Sigmoid colon (tissue), 6 donors: ENCODE measurements at regions not wholly inside any gene's neighbourhood (a gene's known extent, or its start where the extent isn't known, plus 50 kb on each side); places are given as distances from the start of the nearest gene placed in this dataset.

Experiments
- DNase-seq: peaks from one replicate; pipeline ENCODE4 v3.0.0-alpha.2; 2019
- H3K27ac ChIP-seq, 4 donors: fragments of 200-600 bp; sonication (generic); one replicate each; pipeline ENCODE4 v1.5.1; 2016 to 2019; ENCODE audit warnings: mild to moderate bottlenecking in 1 of 4
- H3K27me3 ChIP-seq, 3 donors: fragments of 200-600 bp; sonication (generic); one replicate each; pipeline ENCODE4 v1.5.1; 2019; ENCODE audit warnings: mild to moderate bottlenecking in 1 of 3
- H3K36me3 ChIP-seq, 4 donors: fragments of 200-600 bp; sonication (generic); one replicate each; pipeline ENCODE4 v1.5.1; 2016 to 2019
- H3K4me1 ChIP-seq, 4 donors: fragments of 200-600 bp; sonication (generic); one replicate each; pipeline ENCODE4 v1.5.1; 2017 to 2019
- H3K4me3 ChIP-seq, 4 donors: fragments of 200-600 bp; sonication (generic); one replicate each; pipeline ENCODE4 v1.5.1; 2017 to 2019; ENCODE audit warnings: mild to moderate bottlenecking in 2 of 4, moderate library complexity in 1 of 4
- H3K9me3 ChIP-seq, 4 donors: fragments of 200-600 bp in 3 of 4; sonication (generic) in 3 of 4; one replicate each; pipeline versions ENCODE4 v1.5.1 to v1.6.1; 2013 to 2019
- EP300 ChIP-seq, 4 donors: sonication (generic); formaldehyde crosslinking; IDR thresholded peaks; one replicate each; pipeline ENCODE4 v1.6.1; 2017; ENCODE audit warnings: antibody characterized with exemption in 4 of 4
- POLR2A ChIP-seq, 2 donors: fragments of 450-650 bp; IDR thresholded peaks; one replicate each; pipeline ENCODE4 v1.6.1; 2016; ENCODE audit warnings: antibody characterized with exemption in 2 of 2, mild to moderate bottlenecking in 2 of 2, moderate library complexity in 2 of 2
- POLR2AphosphoS5 ChIP-seq, 4 donors: sonication (generic); formaldehyde crosslinking; IDR thresholded peaks; one replicate each; pipeline ENCODE4 v1.6.1; 2017; ENCODE audit warnings: antibody characterized with exemption in 4 of 4
- WGBS, 2 donors: extraction: QIAGEN DNeasy Blood & Tissue Kit; methylation state at CpG; one replicate each; pipeline ENCODE4 v1.1.7; 2013; 5-methylcytosine and 5-hydroxymethylcytosine counted together
- intact Hi-C: fragments of 100-400 bp; cut with DNase I; formaldehyde crosslinking; loops from one replicate; pipeline ENCODE4 v1.15.1; 2023
- TF ChIP-seq, protein P1 (sequence below), 4 experiments: fragments of 450-650 bp in 3 of 4; fragments of 200-600 bp in 1 of 4; IDR thresholded peaks; one replicate each; pipeline ENCODE4 v1.5.1; 2016 to 2019; ENCODE audit warnings: antibody characterized with exemption in 4 of 4, mild to moderate bottlenecking in 3 of 4, moderate library complexity in 2 of 4
- donor health status: healthy with polysubstance abuse.
- donor health status: healthy.

- intact Hi-C loops: no loop called here
- Histone ChIP-seq H3K9me3 (no peaks in the 10 kb centered on the region), H3K36me3 (no peaks in the 10 kb centered on the region), H3K4me1 (no peaks in the 10 kb centered on the region), H3K4me3 (no peak overlapping the region), H3K27me3 (no peaks in the 10 kb centered on the region), H3K27ac (no peak overlapping the region)
- TF ChIP-seq POLR2AphosphoS5 (IDR thresholded peaks at IDR 0.05): no peak
- TF ChIP-seq, protein P1, sequence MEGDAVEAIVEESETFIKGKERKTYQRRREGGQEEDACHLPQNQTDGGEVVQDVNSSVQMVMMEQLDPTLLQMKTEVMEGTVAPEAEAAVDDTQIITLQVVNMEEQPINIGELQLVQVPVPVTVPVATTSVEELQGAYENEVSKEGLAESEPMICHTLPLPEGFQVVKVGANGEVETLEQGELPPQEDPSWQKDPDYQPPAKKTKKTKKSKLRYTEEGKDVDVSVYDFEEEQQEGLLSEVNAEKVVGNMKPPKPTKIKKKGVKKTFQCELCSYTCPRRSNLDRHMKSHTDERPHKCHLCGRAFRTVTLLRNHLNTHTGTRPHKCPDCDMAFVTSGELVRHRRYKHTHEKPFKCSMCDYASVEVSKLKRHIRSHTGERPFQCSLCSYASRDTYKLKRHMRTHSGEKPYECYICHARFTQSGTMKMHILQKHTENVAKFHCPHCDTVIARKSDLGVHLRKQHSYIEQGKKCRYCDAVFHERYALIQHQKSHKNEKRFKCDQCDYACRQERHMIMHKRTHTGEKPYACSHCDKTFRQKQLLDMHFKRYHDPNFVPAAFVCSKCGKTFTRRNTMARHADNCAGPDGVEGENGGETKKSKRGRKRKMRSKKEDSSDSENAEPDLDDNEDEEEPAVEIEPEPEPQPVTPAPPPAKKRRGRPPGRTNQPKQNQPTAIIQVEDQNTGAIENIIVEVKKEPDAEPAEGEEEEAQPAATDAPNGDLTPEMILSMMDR (IDR thresholded peaks at IDR 0.05): no peak
- no peak for TF ChIP-seq POLR2A (IDR thresholded peaks at IDR 0.05)
- no peak for TF ChIP-seq EP300 (IDR thresholded peaks at IDR 0.05)
- DNase-seq: no peak
- 83 to 93% methylated on average over 3 of the region's 3 CpGs for WGBS, 2 donors
Measured at GRCh38 chr4:13942977-13943376, 315.5 kb upstream of the BOD1L1 start.

DNA sequence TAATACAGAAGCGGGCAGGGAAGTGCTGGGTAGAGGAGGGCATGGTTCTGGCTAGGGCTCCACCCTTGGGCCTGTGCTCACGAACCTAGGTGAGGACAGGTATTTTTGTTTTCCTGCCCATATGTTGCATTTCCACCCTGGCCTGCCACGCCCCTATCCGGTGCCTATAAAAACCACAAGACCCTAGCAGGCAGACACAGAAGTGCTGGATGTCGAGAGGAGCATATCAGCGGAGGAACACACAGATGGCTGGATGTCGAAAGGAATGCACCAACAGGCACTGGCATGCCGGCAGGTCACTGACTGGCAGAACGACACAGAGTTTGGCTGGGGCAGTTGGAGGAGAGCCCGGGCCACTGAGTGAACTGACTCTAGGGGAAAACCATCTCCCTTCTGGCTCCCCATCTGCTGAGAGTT is 316.6 kb upstream of the BOD1L1 start:
- DNase-seq: no peak
- no peak overlapping the region for H3K27ac ChIP-seq
- H3K4me3 ChIP-seq: no peak overlapping the region
- H3K4me1 ChIP-seq: no peaks in the 10 kb centered on the region
- H3K27me3 ChIP-seq: no peaks in the 10 kb centered on the region
- H3K9me3 ChIP-seq: no peaks in the 10 kb centered on the region
- H3K36me3 ChIP-seq: no peaks in the 10 kb centered on the region
- no peak for TF ChIP-seq POLR2AphosphoS5 (IDR thresholded peaks at IDR 0.05)
- TF ChIP-seq EP300 (IDR thresholded peaks at IDR 0.05): no peak
- TF ChIP-seq POLR2A (IDR thresholded peaks at IDR 0.05): no peak
- TF ChIP-seq, protein P1 (IDR thresholded peaks at IDR 0.05): no peak
- intact Hi-C loops: no loop called here
- WGBS, 2 donors: 83 to 87% methylated on average over 10 of the region's 10 CpGs

DNA sequence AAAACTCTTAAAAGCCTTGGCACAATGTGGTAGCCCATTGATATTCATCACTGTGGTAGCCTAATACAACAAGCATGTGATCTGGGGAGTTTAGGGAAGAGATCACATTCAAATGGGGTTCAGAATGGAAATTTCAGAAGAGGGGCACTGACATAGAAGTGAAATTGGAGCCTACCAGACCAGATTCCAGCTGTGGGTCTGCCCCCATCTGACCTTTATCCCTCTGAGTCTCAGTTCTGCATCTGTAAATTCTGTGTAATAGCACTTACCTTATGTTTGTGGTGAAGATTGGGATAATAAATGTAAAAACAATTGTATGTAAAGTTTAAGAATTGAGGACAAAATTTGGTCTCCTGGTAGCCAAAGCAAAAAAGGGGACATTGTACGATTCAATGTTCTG is 320.4 kb upstream of the BOD1L1 start:
- Histone ChIP-seq H3K27ac (no peak overlapping the region), H3K27me3 (no peaks in the 10 kb centered on the region), H3K4me1 (no peaks in the 10 kb centered on the region), H3K9me3 (no peaks in the 10 kb centered on the region), H3K4me3 (no peak overlapping the region), H3K36me3 (no peaks in the 10 kb centered on the region)
- no peak for DNase-seq
- 90 to 94% methylated on average over 1 of the region's 1 CpG for WGBS, 2 donors
- TF ChIP-seq, protein P1 (IDR thresholded peaks at IDR 0.05): no peak
- TF ChIP-seq EP300 (IDR thresholded peaks at IDR 0.05) (no peak), POLR2AphosphoS5 (IDR thresholded peaks at IDR 0.05) (no peak), POLR2A (IDR thresholded peaks at IDR 0.05) (no peak)
- intact Hi-C loops: no loop called here

DNA sequence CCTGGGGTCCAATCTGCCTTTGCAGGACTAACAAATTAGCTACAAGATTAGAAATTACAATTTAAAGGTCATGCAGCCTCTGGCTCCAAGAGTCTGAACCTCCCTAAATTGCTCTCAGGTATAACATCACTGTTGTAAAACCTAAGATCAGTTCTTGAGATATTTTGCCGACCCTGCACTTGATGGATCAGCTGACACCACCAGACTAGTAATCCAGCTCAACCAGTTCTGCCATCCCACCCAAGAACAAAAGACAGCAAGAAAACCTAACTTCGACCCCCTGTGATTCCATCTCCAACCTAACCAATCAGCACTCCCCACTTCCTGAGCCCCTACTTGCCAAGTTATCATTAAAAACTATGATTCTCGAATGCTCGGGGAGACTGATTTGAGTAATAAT is 323.0 kb upstream of the BOD1L1 start:
- no peak overlapping the region for H3K27ac ChIP-seq
- DNase-seq: no peak
- H3K4me1 ChIP-seq: no peaks in the 10 kb centered on the region
- H3K9me3 ChIP-seq: no peaks in the 10 kb centered on the region
- no peak for TF ChIP-seq POLR2AphosphoS5 (IDR thresholded peaks at IDR 0.05)
- TF ChIP-seq, protein P1 (IDR thresholded peaks at IDR 0.05): no peak
- no peak for TF ChIP-seq POLR2A (IDR thresholded peaks at IDR 0.05)
- TF ChIP-seq EP300 (IDR thresholded peaks at IDR 0.05): no peak
- WGBS, 2 donors: 74 to 82% methylated on average over 4 of the region's 4 CpGs
- no peaks in the 10 kb centered on the region for H3K27me3 ChIP-seq
- H3K36me3 ChIP-seq: no peaks in the 10 kb centered on the region
- H3K4me3 ChIP-seq: no peak overlapping the region
- intact Hi-C loops: no loop called here

- Histone ChIP-seq H3K27me3 (no peaks in the 10 kb centered on the region), H3K9me3 (no peaks in the 10 kb centered on the region), H3K36me3 (no peaks in the 10 kb centered on the region), H3K4me3 (no peak overlapping the region), H3K4me1 (no peaks in the 10 kb centered on the region), H3K27ac (no peak overlapping the region)
- DNase-seq: no peak
- WGBS, 2 donors: 89 to 91% methylated on average over 6 of the region's 6 CpGs
- no peak for TF ChIP-seq POLR2AphosphoS5 (IDR thresholded peaks at IDR 0.05)
- TF ChIP-seq, protein P1 (IDR thresholded peaks at IDR 0.05): no peak
- TF ChIP-seq EP300 (IDR thresholded peaks at IDR 0.05): no peak
- no peak for TF ChIP-seq POLR2A (IDR thresholded peaks at IDR 0.05)
- intact Hi-C loops: no loop called here
Measured at GRCh38 chr4:13953083-13953482, 325.6 kb upstream of the BOD1L1 start.
